HepG2 (cell line): ENCODE measurements at regions not wholly inside any gene's neighbourhood (a gene's known extent, or its start where the extent isn't known, plus 50 kb on each side); places are given as distances from the start of the nearest gene placed in this dataset.

Experiments
- CREM ChIP-seq, 2 experiments: sonication (generic) in 1 of 2; formaldehyde crosslinking in 1 of 2; IDR thresholded peaks; 2 replicates each; pipeline versions ENCODE4 v1.4.0 to v1.6.1; 2016 to 2020; ENCODE audit warnings: antibody characterized with exemption in 1 of 2, mild to moderate bottlenecking in 1 of 2, missing genetic modification reagents in 1 of 2
- E2F2 ChIP-seq: sonication (generic); formaldehyde crosslinking; IDR thresholded peaks from 2 replicates; pipeline ENCODE4 v1.4.0; 2020; ENCODE audit warnings: missing genetic modification reagents, borderline replicate concordance
- MEF2D ChIP-seq: sonication (generic); formaldehyde crosslinking; IDR thresholded peaks from 2 replicates; pipeline ENCODE4 v1.5.1; 2020; ENCODE audit warnings: mild to moderate bottlenecking, missing genetic modification reagents
- SP2 ChIP-seq: sonication (generic); formaldehyde crosslinking; IDR thresholded peaks from 2 replicates; pipeline ENCODE4 v1.5.1; 2020; ENCODE audit warnings: mild to moderate bottlenecking, missing genetic modification reagents
- TP53 ChIP-seq: sonication (generic); formaldehyde crosslinking; conservative IDR thresholded peaks from 2 replicates; pipeline ENCODE4 v1.4.0; 2020; ENCODE audit warnings: missing genetic modification reagents
- ZBTB38 ChIP-seq: sonication (generic); formaldehyde crosslinking; IDR thresholded peaks from 2 replicates; pipeline ENCODE4 v1.5.1; 2020; ENCODE audit warnings: mild to moderate bottlenecking, missing genetic modification reagents
- ZBTB42 ChIP-seq: sonication (generic); formaldehyde crosslinking; IDR thresholded peaks from 2 replicates; pipeline ENCODE4 v1.5.0; 2020; ENCODE audit warnings: mild to moderate bottlenecking, missing genetic modification reagents
- ZBTB43 ChIP-seq: sonication (generic); formaldehyde crosslinking; conservative IDR thresholded peaks from 2 replicates; pipeline ENCODE4 v1.4.0; 2020; ENCODE audit warnings: missing genetic modification reagents
- ZBTB44 ChIP-seq: sonication (generic); formaldehyde crosslinking; IDR thresholded peaks from 2 replicates; pipeline ENCODE4 v1.4.0; 2020; ENCODE audit warnings: missing genetic modification reagents
- ZFP91 ChIP-seq: sonication (generic); formaldehyde crosslinking; IDR thresholded peaks from 2 replicates; pipeline ENCODE4 v1.9.0; 2022; ENCODE audit warnings: missing genetic modification reagents, mild to moderate bottlenecking, borderline replicate concordance
- ZNF674 ChIP-seq: sonication (generic); formaldehyde crosslinking; IDR thresholded peaks from 2 replicates; pipeline ENCODE4 v1.5.0; 2020; ENCODE audit warnings: low read depth, mild to moderate bottlenecking, missing genetic modification reagents
- ZNF776 ChIP-seq: sonication (generic); formaldehyde crosslinking; IDR thresholded peaks from 2 replicates; pipeline ENCODE4 v1.4.0; 2020; ENCODE audit warnings: mild to moderate bottlenecking, missing genetic modification reagents
- ZNF781 ChIP-seq: sonication (generic); formaldehyde crosslinking; IDR thresholded peaks from 2 replicates; pipeline ENCODE4 v1.5.1; 2020; ENCODE audit warnings: borderline replicate concordance, mild to moderate bottlenecking, missing genetic modification reagents; ENCODE audit errors: not compliant biosample characterization
- TF ChIP-seq, protein P1 (sequence below): sonication (generic); formaldehyde crosslinking; IDR thresholded peaks from 2 replicates; pipeline ENCODE4 v1.8.1; 2022; ENCODE audit warnings: mild to moderate bottlenecking, missing genetic modification reagents

DNA sequence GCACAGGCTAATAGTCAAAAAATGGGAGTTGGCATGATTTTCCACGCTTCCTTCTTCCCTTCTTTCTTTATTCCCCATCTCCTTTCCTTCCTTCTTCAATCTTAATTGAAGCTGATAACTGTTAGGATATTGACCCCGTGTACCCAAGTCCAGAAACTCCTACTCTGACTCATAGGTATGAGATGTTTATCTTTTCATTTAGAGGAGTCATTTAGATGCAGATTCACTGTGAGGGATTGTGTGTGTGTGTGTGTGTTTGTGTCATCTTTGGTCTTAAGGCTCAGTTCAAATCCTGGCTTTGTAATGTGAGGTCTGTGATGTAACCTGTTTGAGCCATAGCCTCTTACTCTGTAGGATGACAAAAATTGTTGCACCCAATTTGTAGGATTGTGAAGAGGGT is 332.0 kb upstream of the MAF start:
- TF ChIP-seq MEF2D: no peak
- no peak for TF ChIP-seq ZBTB44 (CRISPR knock-in tag)
- no peak for TF ChIP-seq SP2 (CRISPR knock-in tag)
- no peak for TF ChIP-seq ZBTB43 (CRISPR knock-in tag)
- no peak for TF ChIP-seq ZFP91
- no peak for TF ChIP-seq ZNF781 (CRISPR knock-in tag)
- TF ChIP-seq ZBTB42 (CRISPR knock-in tag): no peak
- no peak for TF ChIP-seq ZNF776 (CRISPR knock-in tag)
- no peak for TF ChIP-seq CREM (IDR thresholded peaks at IDR 0.05)
- no peak for TF ChIP-seq CREM (CRISPR knock-in tag; IDR thresholded peaks at IDR 0.05)
- no peak for TF ChIP-seq ZNF674
- no peak for TF ChIP-seq ZBTB38
- no peak for TF ChIP-seq E2F2 (CRISPR knock-in tag)
- TF ChIP-seq TP53 (CRISPR knock-in tag): no peak
- TF ChIP-seq, protein P1, sequence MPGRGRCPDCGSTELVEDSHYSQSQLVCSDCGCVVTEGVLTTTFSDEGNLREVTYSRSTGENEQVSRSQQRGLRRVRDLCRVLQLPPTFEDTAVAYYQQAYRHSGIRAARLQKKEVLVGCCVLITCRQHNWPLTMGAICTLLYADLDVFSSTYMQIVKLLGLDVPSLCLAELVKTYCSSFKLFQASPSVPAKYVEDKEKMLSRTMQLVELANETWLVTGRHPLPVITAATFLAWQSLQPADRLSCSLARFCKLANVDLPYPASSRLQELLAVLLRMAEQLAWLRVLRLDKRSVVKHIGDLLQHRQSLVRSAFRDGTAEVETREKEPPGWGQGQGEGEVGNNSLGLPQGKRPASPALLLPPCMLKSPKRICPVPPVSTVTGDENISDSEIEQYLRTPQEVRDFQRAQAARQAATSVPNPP (CRISPR knock-in tag): no peak
